Esophagus squamous epithelium (tissue), 4 donors: ENCODE measurements at regions not wholly inside any gene's neighbourhood (a gene's known extent, or its start where the extent isn't known, plus 50 kb on each side); places are given as distances from the start of the nearest gene placed in this dataset.
"Not testable (repeated sequence)": the region's sequence is repeated elsewhere in the genome, so short reads cannot be mapped to it uniquely, and the experiment has no call there.

ENCODE experiments used
- CTCF ChIP-seq, 6 experiments: fragments of 450-650 bp in 4 of 6; fragments of 200-600 bp in 2 of 6; sonication (generic) in 2 of 6; IDR thresholded peaks; one replicate each; pipeline ENCODE4 v1.5.1; 2016 to 2019; ENCODE audit warnings: antibody characterized with exemption in 6 of 6, mild to moderate bottlenecking in 4 of 6, moderate library complexity in 4 of 6
- POLR2A ChIP-seq, 4 donors: fragments of 450-650 bp; IDR thresholded peaks; one replicate each; pipeline ENCODE4 v1.6.1; 2017; ENCODE audit warnings: antibody characterized with exemption in 4 of 4, mild to moderate bottlenecking in 4 of 4, moderate library complexity in 3 of 4

- TF ChIP-seq CTCF, POLR2A (IDR thresholded peaks at IDR 0.05): not testable (repeated sequence)
These were observed 800.0 kb downstream of the TENT5A start for GRCh38 chr6:80952479-80952878.
